HG02678 (cell line): ENCODE measurements at regions not wholly inside any gene's neighbourhood (a gene's known extent, or its start where the extent isn't known, plus 50 kb on each side); places are given as distances from the start of the nearest gene placed in this dataset.
A peak's percentile ranks its signal among the peaks of the same experiment; 100 is the strongest.
"Not testable (repeated sequence)": the region's sequence is repeated elsewhere in the genome, so short reads cannot be mapped to it uniquely, and the experiment has no call there.

Source experiments
- ATAC-seq: cut with Tn5 transposase; IDR thresholded peaks from one replicate; pipeline ENCODE4 v1.9.1; 2021; ENCODE audit warnings: mild to moderate bottlenecking, moderate library complexity; ENCODE audit not compliant: unreplicated experiment

GRCh38 chr18:57887543-57888383, 84.6 kb upstream of the ATP8B1 start:
- ATAC-seq = no peak

GRCh38 chr18:57885931-57886330, 82.8 kb upstream of the ATP8B1 start:
- ATAC-seq = no peak

GRCh38 chr18:57882465-57882864, 79.3 kb upstream of the ATP8B1 start:
- ATAC-seq = no peak

- ATAC-seq = peak; percentile 85
Measured at GRCh38 chr18:57881818-57882413, 78.8 kb upstream of the ATP8B1 start.

- not testable (repeated sequence) for ATAC-seq
Measured at GRCh38 chr18:57879924-57880323, 76.8 kb upstream of the ATP8B1 start.

- ATAC-seq = no peak
Measured at GRCh38 chr18:57869221-57869620, 66.1 kb upstream of the ATP8B1 start.

- no peak for ATAC-seq
Measured at GRCh38 chr18:57866355-57866754, 63.2 kb upstream of the ATP8B1 start.

GRCh38 chr18:57864615-57865121, 61.6 kb upstream of the ATP8B1 start:
- no peak for ATAC-seq

- no peak for ATAC-seq
Measured at GRCh38 chr18:57863706-57864105, 60.6 kb upstream of the ATP8B1 start.

- peak; percentile 73 for ATAC-seq
Measured at GRCh38 chr18:57859314-57859713, 56.2 kb upstream of the ATP8B1 start.

- no peak for ATAC-seq
Measured at GRCh38 chr18:57856557-57857280, 53.6 kb upstream of the ATP8B1 start.

- no peak for ATAC-seq
Measured at GRCh38 chr18:57856128-57856527, 53.0 kb upstream of the ATP8B1 start.

- no peak for ATAC-seq
Measured at GRCh38 chr18:57855551-57855950, 52.4 kb upstream of the ATP8B1 start.

- ATAC-seq = no peak
Measured at GRCh38 chr18:57854726-57855125, 51.6 kb upstream of the ATP8B1 start.

- no peak for ATAC-seq
Measured at GRCh38 chr18:57853864-57854263, 50.7 kb upstream of the ATP8B1 start.

- ATAC-seq = no peak
Measured at GRCh38 chr18:57853133-57853532, 50.0 kb upstream of the ATP8B1 start.
